GM12878 (cell line): ENCODE measurements at regions not wholly inside any gene's neighbourhood (a gene's known extent, or its start where the extent isn't known, plus 50 kb on each side); places are given as distances from the start of the nearest gene placed in this dataset.

ENCODE experiments used
- RAD21 ChIP-seq: IDR thresholded peaks from 2 replicates; pipeline ENCODE4 v1.6.1; 2011; ENCODE audit warnings: mild to moderate bottlenecking, low read depth, low read length, moderate library complexity; ENCODE audit not compliant: insufficient read depth
- SRF ChIP-seq, 2 experiments: IDR thresholded peaks; 2 replicates each; pipeline ENCODE4 v1.6.1; 2011; ENCODE audit warnings: low read depth in 2 of 2, low read length in 2 of 2, mild to moderate bottlenecking in 1 of 2, moderate library complexity in 1 of 2

DNA sequence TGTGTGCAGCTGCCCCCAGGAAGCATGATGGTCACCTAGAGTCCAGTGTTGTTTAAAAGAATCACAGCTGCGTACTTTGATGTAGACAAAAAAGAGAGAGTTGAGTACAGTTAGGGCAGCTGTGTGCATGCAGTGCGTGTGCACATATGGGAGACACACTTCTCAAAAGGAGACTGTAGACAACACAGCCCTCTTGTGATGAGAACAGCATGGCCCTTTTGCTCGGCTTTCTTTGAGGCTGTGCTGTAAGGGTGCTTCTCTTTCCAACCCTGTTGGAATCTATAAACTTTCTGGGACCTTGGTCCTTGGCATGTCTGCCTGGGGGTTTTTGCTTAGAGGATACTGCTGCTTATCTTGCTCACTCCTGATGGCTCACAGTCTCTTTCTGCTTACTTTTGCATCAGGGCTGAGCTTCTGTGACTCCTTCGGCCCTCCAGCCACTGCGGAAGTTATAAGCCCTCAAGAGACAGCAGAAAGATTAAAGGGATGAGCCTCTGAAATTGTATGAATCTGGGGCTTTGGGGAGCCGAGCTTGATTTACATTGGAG, 102.9 kb downstream of the DYRK2 start:
- TF ChIP-seq RAD21 (no peak), SRF (IDR thresholded peaks at IDR 0.05; ENCODE audit: low read depth in 2 of 2, low read length in 2 of 2) (no peak)
